ENCODE measurements at regions not wholly inside any gene's neighbourhood (a gene's known extent, or its start where the extent isn't known, plus 50 kb on each side); places are given as distances from the start of the nearest gene placed in this dataset.

DNA sequence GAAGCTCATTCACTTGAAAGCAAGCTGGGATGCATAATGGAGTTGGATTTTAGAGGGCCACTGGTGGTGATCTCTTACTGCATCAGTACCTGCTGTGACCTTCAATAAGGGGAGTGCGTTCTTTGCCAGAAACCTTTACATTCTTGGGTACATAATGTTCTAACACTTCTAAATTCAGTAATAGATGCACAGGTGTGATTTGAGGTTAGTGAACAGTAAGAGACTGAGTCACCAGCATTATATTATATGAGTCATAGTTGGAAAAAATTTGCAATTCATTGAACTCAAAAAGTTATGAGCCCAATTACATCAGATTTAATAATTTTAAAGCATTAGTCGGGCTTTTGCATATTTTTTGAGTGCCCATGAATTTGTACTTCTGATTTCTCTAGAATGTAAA, 803.3 kb downstream of the ADCYAP1 start:
- TF ChIP-seq POLR2AphosphoS5 (IDR thresholded peaks at IDR 0.05; ENCODE audit: low read depth) (no peak), GABPA (IDR thresholded peaks at IDR 0.05; ENCODE audit: low read depth) (no peak)
- TF ChIP-seq, protein P1, sequence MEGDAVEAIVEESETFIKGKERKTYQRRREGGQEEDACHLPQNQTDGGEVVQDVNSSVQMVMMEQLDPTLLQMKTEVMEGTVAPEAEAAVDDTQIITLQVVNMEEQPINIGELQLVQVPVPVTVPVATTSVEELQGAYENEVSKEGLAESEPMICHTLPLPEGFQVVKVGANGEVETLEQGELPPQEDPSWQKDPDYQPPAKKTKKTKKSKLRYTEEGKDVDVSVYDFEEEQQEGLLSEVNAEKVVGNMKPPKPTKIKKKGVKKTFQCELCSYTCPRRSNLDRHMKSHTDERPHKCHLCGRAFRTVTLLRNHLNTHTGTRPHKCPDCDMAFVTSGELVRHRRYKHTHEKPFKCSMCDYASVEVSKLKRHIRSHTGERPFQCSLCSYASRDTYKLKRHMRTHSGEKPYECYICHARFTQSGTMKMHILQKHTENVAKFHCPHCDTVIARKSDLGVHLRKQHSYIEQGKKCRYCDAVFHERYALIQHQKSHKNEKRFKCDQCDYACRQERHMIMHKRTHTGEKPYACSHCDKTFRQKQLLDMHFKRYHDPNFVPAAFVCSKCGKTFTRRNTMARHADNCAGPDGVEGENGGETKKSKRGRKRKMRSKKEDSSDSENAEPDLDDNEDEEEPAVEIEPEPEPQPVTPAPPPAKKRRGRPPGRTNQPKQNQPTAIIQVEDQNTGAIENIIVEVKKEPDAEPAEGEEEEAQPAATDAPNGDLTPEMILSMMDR (IDR thresholded peaks at IDR 0.05; ENCODE audit: insufficient read depth, low read length), result no peak
- TF ChIP-seq, protein P2, sequence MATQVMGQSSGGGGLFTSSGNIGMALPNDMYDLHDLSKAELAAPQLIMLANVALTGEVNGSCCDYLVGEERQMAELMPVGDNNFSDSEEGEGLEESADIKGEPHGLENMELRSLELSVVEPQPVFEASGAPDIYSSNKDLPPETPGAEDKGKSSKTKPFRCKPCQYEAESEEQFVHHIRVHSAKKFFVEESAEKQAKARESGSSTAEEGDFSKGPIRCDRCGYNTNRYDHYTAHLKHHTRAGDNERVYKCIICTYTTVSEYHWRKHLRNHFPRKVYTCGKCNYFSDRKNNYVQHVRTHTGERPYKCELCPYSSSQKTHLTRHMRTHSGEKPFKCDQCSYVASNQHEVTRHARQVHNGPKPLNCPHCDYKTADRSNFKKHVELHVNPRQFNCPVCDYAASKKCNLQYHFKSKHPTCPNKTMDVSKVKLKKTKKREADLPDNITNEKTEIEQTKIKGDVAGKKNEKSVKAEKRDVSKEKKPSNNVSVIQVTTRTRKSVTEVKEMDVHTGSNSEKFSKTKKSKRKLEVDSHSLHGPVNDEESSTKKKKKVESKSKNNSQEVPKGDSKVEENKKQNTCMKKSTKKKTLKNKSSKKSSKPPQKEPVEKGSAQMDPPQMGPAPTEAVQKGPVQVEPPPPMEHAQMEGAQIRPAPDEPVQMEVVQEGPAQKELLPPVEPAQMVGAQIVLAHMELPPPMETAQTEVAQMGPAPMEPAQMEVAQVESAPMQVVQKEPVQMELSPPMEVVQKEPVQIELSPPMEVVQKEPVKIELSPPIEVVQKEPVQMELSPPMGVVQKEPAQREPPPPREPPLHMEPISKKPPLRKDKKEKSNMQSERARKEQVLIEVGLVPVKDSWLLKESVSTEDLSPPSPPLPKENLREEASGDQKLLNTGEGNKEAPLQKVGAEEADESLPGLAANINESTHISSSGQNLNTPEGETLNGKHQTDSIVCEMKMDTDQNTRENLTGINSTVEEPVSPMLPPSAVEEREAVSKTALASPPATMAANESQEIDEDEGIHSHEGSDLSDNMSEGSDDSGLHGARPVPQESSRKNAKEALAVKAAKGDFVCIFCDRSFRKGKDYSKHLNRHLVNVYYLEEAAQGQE (IDR thresholded peaks at IDR 0.05; ENCODE audit: insufficient replicate concordance, low read depth), result no peak

Data from HL-60 (cell line).